A549 (cell line): ENCODE measurements at regions not wholly inside any gene's neighbourhood (a gene's known extent, or its start where the extent isn't known, plus 50 kb on each side); places are given as distances from the start of the nearest gene placed in this dataset.

Experiments used
- ATAC-seq, 2 experiments: fragments of 200-7000 bp in 1 of 2; fragments of >200 bp in 1 of 2; cut with Nextera tagmentation in 1 of 2; cut with Tn5 transposase in 1 of 2; 3 replicates each; pipeline versions ENCODE4 v1.8.0 to v1.9.1; 2018 to 2020; ENCODE audit warnings: mild to moderate bottlenecking in 1 of 2, moderate library complexity in 1 of 2
- CTCF ChIA-PET: fragments of 300-600 bp; sonication (Branson Sonifier 250); formaldehyde crosslinking; extraction: SDS; loops from one replicate; lab custom pipeline; 2021; ENCODE audit warnings: antibody characterized with exemption, inconsistent platforms; lab: Yijun Ruan, JAX
- POLR2A ChIA-PET: fragments of 350-600 bp; formaldehyde crosslinking; extraction: SDS; loops from one replicate; lab custom pipeline; 2021; ENCODE audit warnings: antibody characterized with exemption, inconsistent platforms; lab: Yijun Ruan, JAX
- DNase-seq, 2 experiments: peaks; one replicate each; pipeline versions ENCODE4 v3.0.0 to v3.0.0-alpha.2; 2011 to 2016; ENCODE audit warnings: low read depth in 1 of 2, low spot score in 1 of 2
- FAIRE-seq: peaks from 2 replicates; lab custom pipeline; 2011; peaks lifted over from hg19 to GRCh38; lab: Jason Lieb, UNC
- H3K27ac ChIP-seq, 2 experiments: fragments of >200 bp; sonication (Bioruptor Twin); formaldehyde crosslinking; 3 replicates each; pipeline ENCODE4 v1.5.1; 2016 to 2017
- H3K4me1 ChIP-seq: fragments of >200 bp; sonication (Bioruptor Twin); formaldehyde crosslinking; 3 replicates; pipeline ENCODE4 v1.6.1; 2016
- H3K4me2 ChIP-seq: fragments of >200 bp; sonication (Bioruptor Twin); formaldehyde crosslinking; 3 replicates; pipeline ENCODE4 v1.6.1; 2016
- H3K4me3 ChIP-seq: fragments of >200 bp; sonication (Bioruptor Twin); formaldehyde crosslinking; 3 replicates; pipeline ENCODE4 v1.5.1; 2016
- H3K9me3 ChIP-seq: fragments of >200 bp; sonication (Bioruptor Twin); formaldehyde crosslinking; 3 replicates; pipeline ENCODE4 v1.6.1; 2016
- BHLHE40 ChIP-seq: IDR thresholded peaks from 2 replicates; pipeline ENCODE4 v1.6.1; 2012; ENCODE audit warnings: low read depth, low read length, inconsistent platforms
- CBX8 ChIP-seq: fragments of 200-600 bp; sonication (generic); IDR thresholded peaks from 2 replicates; pipeline ENCODE4 v1.6.1; 2016
- CHD2 ChIP-seq: fragments of 150-350 bp; IDR thresholded peaks from 2 replicates; pipeline ENCODE4 v1.6.1; 2014; ENCODE audit warnings: low read length; ENCODE audit not compliant: partially characterized antibody
- CTCF ChIP-seq: fragments of >200 bp; sonication (Bioruptor Twin); formaldehyde crosslinking; IDR thresholded peaks from 3 replicates; pipeline ENCODE4 v1.5.1; 2016
- ELK1 ChIP-seq: fragments of 150-350 bp; IDR thresholded peaks from 2 replicates; pipeline ENCODE4 v1.6.1; 2014; ENCODE audit warnings: low read depth, mild to moderate bottlenecking, low read length
- FOSB ChIP-seq: fragments of 250-450 bp; sonication (Bioruptor Pico); IDR thresholded peaks from 2 replicates; pipeline ENCODE4 v1.5.0; 2020; ENCODE audit warnings: mild to moderate bottlenecking, moderate library complexity
- FOXS1 ChIP-seq: fragments of 250-450 bp; sonication (Bioruptor Pico); IDR thresholded peaks from 2 replicates; pipeline ENCODE4 v1.5.0; 2020; ENCODE audit warnings: mild to moderate bottlenecking, moderate library complexity
- GATA3 ChIP-seq: IDR thresholded peaks from 2 replicates; pipeline ENCODE4 v1.6.1; 2012; ENCODE audit warnings: borderline replicate concordance
- HDAC2 ChIP-seq: fragments of 200-600 bp; sonication (generic); IDR thresholded peaks from 2 replicates; pipeline ENCODE4 v1.6.1; 2016
- HOXA7 ChIP-seq: fragments of 250-450 bp; sonication (Bioruptor Pico); IDR thresholded peaks from 2 replicates; pipeline ENCODE4 v1.5.0; 2020; ENCODE audit warnings: mild to moderate bottlenecking, moderate library complexity
- HOXB5 ChIP-seq: fragments of 250-450 bp; sonication (Bioruptor Pico); IDR thresholded peaks from 2 replicates; pipeline ENCODE4 v1.5.0; 2020; ENCODE audit warnings: mild to moderate bottlenecking, moderate library complexity
- JUNB ChIP-seq: fragments of >200 bp; sonication (Bioruptor Twin); formaldehyde crosslinking; IDR thresholded peaks from 2 replicates; pipeline ENCODE4 v1.6.1; 2016
- MAFK ChIP-seq: fragments of 450-650 bp; IDR thresholded peaks from 2 replicates; pipeline ENCODE4 v1.6.1; 2014; ENCODE audit not compliant: partially characterized antibody
- MAZ ChIP-seq: fragments of 150-350 bp; IDR thresholded peaks from 2 replicates; pipeline ENCODE4 v1.6.1; 2014; ENCODE audit warnings: antibody characterized with exemption, low read depth, low read length, borderline replicate concordance
- NR3C1 ChIP-seq: fragments of >200 bp; sonication (Bioruptor Twin); formaldehyde crosslinking; IDR thresholded peaks from 3 replicates; pipeline ENCODE4 v1.6.1; 2017
- PBX3 ChIP-seq: IDR thresholded peaks from 2 replicates; pipeline ENCODE4 v1.6.1; 2012
- PHF8 ChIP-seq: fragments of 200-600 bp; sonication (generic); IDR thresholded peaks from 2 replicates; pipeline ENCODE4 v1.6.1; 2016; ENCODE audit warnings: low read depth, mild to moderate bottlenecking, antibody characterized with exemption, moderate library complexity, borderline replicate concordance
- POLR2AphosphoS2 ChIP-seq: conservative IDR thresholded peaks from 2 replicates; pipeline ENCODE4 v1.6.1; 2012; ENCODE audit warnings: low read length, improper control_type of control experiment, inconsistent platforms
- RNF2 ChIP-seq: fragments of 200-600 bp; sonication (generic); IDR thresholded peaks from 2 replicates; pipeline ENCODE4 v1.6.1; 2016; ENCODE audit warnings: low read depth, mild to moderate bottlenecking, antibody characterized with exemption, moderate library complexity, borderline replicate concordance
- SREBF2 ChIP-seq: fragments of 450-650 bp; IDR thresholded peaks from 2 replicates; pipeline ENCODE4 v1.6.1; 2014; ENCODE audit warnings: mild to moderate bottlenecking, moderate library complexity
- TP53 ChIP-seq: fragments of 250-450 bp; sonication (Bioruptor Pico); IDR thresholded peaks from 2 replicates; pipeline ENCODE4 v1.5.0; 2021; ENCODE audit warnings: mild to moderate bottlenecking, moderate library complexity
- USF2 ChIP-seq: fragments of 450-650 bp; IDR thresholded peaks from 2 replicates; pipeline ENCODE4 v1.6.1; 2014; ENCODE audit warnings: antibody characterized with exemption
- ZNF302 ChIP-seq: fragments of 250-450 bp; sonication (Bioruptor Pico); IDR thresholded peaks from 2 replicates; pipeline ENCODE4 v1.9.0; 2021; ENCODE audit warnings: inconsistent platforms, mild to moderate bottlenecking, moderate library complexity
- WGBS: methylation state at CpG from one replicate; pipeline ENCODE4 v1.1.6; 2017; ENCODE audit errors: missing lambda C conversion rate; 5-methylcytosine and 5-hydroxymethylcytosine counted together

GRCh38 chr12:112577473-112578329 lies 159.0 kb downstream of the PTPN11 start:
- WGBS: 65% methylated on average over 4 of the region's 4 CpGs
- POLR2A ChIA-PET: interaction anchor here (0.5 kb wide), 1 partner anchor 250 kb away, joined by 4 read pairs; no protein-coding TSS in a partner anchor
- DNase-seq (no peak), ATAC-seq (no peak), FAIRE-seq (no peak)
- no peaks in the 10 kb centered on the region for H3K9me3 ChIP-seq
- no peaks in the 10 kb centered on the region for H3K4me1 ChIP-seq
- no peak overlapping the region for H3K4me3 ChIP-seq
- H3K27ac ChIP-seq: no peak overlapping the region
- CTCF ChIA-PET: interaction anchor here (0.7 kb wide), 1 partner anchor 1678 kb away, joined by 3 read pairs; no protein-coding TSS in a partner anchor
- H3K4me2 ChIP-seq: no peak overlapping the region
- TF ChIP-seq HOXB5 (no peak), RNF2 (no peak), HOXA7 (CRISPR knock-in tag) (no peak), PHF8 (no peak), USF2 (no peak), CHD2 (no peak), NR3C1 (no peak), ZNF302 (CRISPR knock-in tag) (no peak), ELK1 (no peak), SREBF2 (no peak), CTCF (no peak), GATA3 (no peak), CBX8 (no peak), MAZ (no peak), BHLHE40 (no peak), POLR2AphosphoS2 (no peak)

GRCh38 chr12:112584266-112584722 lies 165.5 kb downstream of the PTPN11 start:
- peak; percentile 79 for TF ChIP-seq USF2
- no peak for TF ChIP-seq TP53 (CRISPR knock-in tag)
- TF ChIP-seq PBX3: no peak
- TF ChIP-seq HDAC2: no peak
- TF ChIP-seq MAFK: peak; percentile 62
- no peak for TF ChIP-seq FOSB (CRISPR knock-in tag)
- TF ChIP-seq JUNB: no peak
- TF ChIP-seq FOXS1 (CRISPR knock-in tag): no peak
- Histone ChIP-seq H3K9me3 (no peaks in the 10 kb centered on the region), H3K4me1 (no peaks in the 10 kb centered on the region), H3K4me3 (no peak overlapping the region), H3K27ac (no peak overlapping the region), H3K4me2 (peak overlapping the region; percentile 42; the same call in 2 of the 3 replicates)
- peak; percentile 55 to 91; a peak in 5 of 6 replicates for ATAC-seq
- ChIA-PET POLR2A (no interaction called here), CTCF (no interaction called here)
- 18% methylated on average over 7 of the region's 7 CpGs for WGBS
- FAIRE-seq: no peak
- peak; percentile 49 to 89 for DNase-seq
